GM18499 (cell line): ENCODE measurements at regions not wholly inside any gene's neighbourhood (a gene's known extent, or its start where the extent isn't known, plus 50 kb on each side); places are given as distances from the start of the nearest gene placed in this dataset.

ENCODE experiments used
- ATAC-seq: cut with Tn5 transposase; IDR thresholded peaks from one replicate; pipeline ENCODE4 v1.9.1; 2021; ENCODE audit warnings: moderate number of reproducible peaks; ENCODE audit not compliant: insufficient read depth, unreplicated experiment

GRCh38 chr7:46949270-46949931, 632.5 kb downstream of the TNS3 start:
- no peak for ATAC-seq

GRCh38 chr7:46948716-46949115, 633.2 kb downstream of the TNS3 start:
- no peak for ATAC-seq

- no peak for ATAC-seq
These were observed 636.6 kb downstream of the TNS3 start for GRCh38 chr7:46945328-46945727.

- no peak for ATAC-seq
These were observed 637.9 kb downstream of the TNS3 start for GRCh38 chr7:46943996-46944395.

GRCh38 chr7:46942574-46942973, 639.3 kb downstream of the TNS3 start:
- ATAC-seq, result no peak

GRCh38 chr7:46940178-46940577, 641.7 kb downstream of the TNS3 start:
- ATAC-seq, result no peak

GRCh38 chr7:46939558-46939957, 642.4 kb downstream of the TNS3 start:
- ATAC-seq, result no peak

GRCh38 chr7:46939089-46939488, 642.8 kb downstream of the TNS3 start:
- no peak for ATAC-seq

- no peak for ATAC-seq
These were observed 644.1 kb downstream of the TNS3 start for GRCh38 chr7:46937826-46938225.

- ATAC-seq, result no peak
These were observed 647.6 kb downstream of the TNS3 start for GRCh38 chr7:46934198-46934825.

GRCh38 chr7:46933596-46933995, 648.3 kb downstream of the TNS3 start:
- no peak for ATAC-seq

GRCh38 chr7:46932676-46933424, 649.1 kb downstream of the TNS3 start:
- no peak for ATAC-seq

GRCh38 chr7:46932306-46932675, 649.6 kb downstream of the TNS3 start:
- ATAC-seq, result no peak

GRCh38 chr7:46930366-46930765, 651.5 kb downstream of the TNS3 start:
- no peak for ATAC-seq

- no peak for ATAC-seq
These were observed 652.6 kb downstream of the TNS3 start for GRCh38 chr7:46929359-46929758.

- ATAC-seq, result no peak
These were observed 653.2 kb downstream of the TNS3 start for GRCh38 chr7:46928719-46929118.

- no peak for ATAC-seq
These were observed 654.6 kb downstream of the TNS3 start for GRCh38 chr7:46927131-46927810.

- ATAC-seq, result no peak
These were observed 665.3 kb downstream of the TNS3 start for GRCh38 chr7:46916581-46916980.

GRCh38 chr7:46912692-46913091, 669.2 kb downstream of the TNS3 start:
- ATAC-seq, result no peak

- ATAC-seq, result no peak
These were observed 672.3 kb downstream of the TNS3 start for GRCh38 chr7:46909601-46910051.

GRCh38 chr7:46908770-46909169, 673.1 kb downstream of the TNS3 start:
- ATAC-seq, result no peak
